CD14-positive monocyte (primary cell): ENCODE measurements at regions not wholly inside any gene's neighbourhood (a gene's known extent, or its start where the extent isn't known, plus 50 kb on each side); places are given as distances from the start of the nearest gene placed in this dataset.

Experiments used
- DNase-seq, 3 donors: peaks; one replicate each; pipeline ENCODE4 v3.0.0-alpha.2; 2011 to 2022
- H2AFZ ChIP-seq: 2 replicates; pipeline ENCODE4 v1.6.0; 2012; ENCODE audit warnings: mild to moderate bottlenecking, low read depth, low read length, inconsistent platforms; ENCODE audit not compliant: insufficient read depth, poor library complexity, severe bottlenecking
- H3K27ac ChIP-seq, 2 donors: 1 replicate in 1 of 2; 2 replicates in 1 of 2; pipeline ENCODE4 v1.5.1; 2012 to 2013; ENCODE audit warnings: low read length in 2 of 2, control low read depth in 1 of 2, inconsistent platforms in 1 of 2, low read depth in 1 of 2, mild to moderate bottlenecking in 1 of 2
- H3K27me3 ChIP-seq, 2 donors: one replicate each; pipeline versions ENCODE4 v1.6.0 to v1.6.1; 2011 to 2013; ENCODE audit warnings: low read length in 2 of 2; ENCODE audit not compliant: control insufficient read depth in 2 of 2, insufficient read depth in 2 of 2
- H3K36me3 ChIP-seq, 2 donors: replicated peaks in 1 of 2; 1 replicate in 1 of 2; 2 replicates in 1 of 2; pipeline versions ENCODE4 v1.5.1 to v1.6.1; 2012 to 2013; ENCODE audit warnings: low read length in 2 of 2, control low read depth in 1 of 2, inconsistent platforms in 1 of 2, mild to moderate bottlenecking in 1 of 2; ENCODE audit not compliant: insufficient read depth in 2 of 2, control insufficient read depth in 1 of 2
- H3K4me1 ChIP-seq, 2 donors: 1 replicate in 1 of 2; 2 replicates in 1 of 2; pipeline versions ENCODE4 v1.5.1 to v1.6.1; 2012 to 2013; ENCODE audit warnings: low read length in 2 of 2, control low read depth in 1 of 2, inconsistent platforms in 1 of 2, mild to moderate bottlenecking in 1 of 2, moderate library complexity in 1 of 2; ENCODE audit not compliant: insufficient read depth in 2 of 2, control insufficient read depth in 1 of 2
- H3K4me2 ChIP-seq: replicated peaks from 2 replicates; pipeline ENCODE3; 2012; ENCODE audit warnings: low read length, moderate library complexity, mild to moderate bottlenecking; ENCODE audit not compliant: poor library complexity, severe bottlenecking; ENCODE audit errors: extremely low read depth
- H3K4me3 ChIP-seq, 3 experiments: fragments of 200-600 bp in 1 of 3; sonication (generic) in 1 of 3; replicated peaks in 1 of 3; 1 replicate in 2 of 3; 2 replicates in 1 of 3; pipeline ENCODE4 v1.5.1; 2011 to 2013; ENCODE audit warnings: low read length in 3 of 3, mild to moderate bottlenecking in 3 of 3, control low read depth in 2 of 3, low read depth in 2 of 3, inconsistent platforms in 1 of 3, moderate library complexity in 1 of 3
- H3K79me2 ChIP-seq: 2 replicates; pipeline ENCODE4 v1.6.0; 2012; ENCODE audit warnings: mild to moderate bottlenecking, control low read depth, inconsistent platforms, low read length, moderate library complexity; ENCODE audit not compliant: insufficient read depth
- H3K9ac ChIP-seq: 2 replicates; pipeline ENCODE4 v1.6.0; 2017; ENCODE audit warnings: low read length, mild to moderate bottlenecking; ENCODE audit not compliant: insufficient read depth, poor library complexity, severe bottlenecking
- H3K9me3 ChIP-seq, 2 donors: replicated peaks in 1 of 2; 1 replicate in 1 of 2; 2 replicates in 1 of 2; pipeline versions ENCODE4 v1.5.1 to v1.6.1; 2012 to 2013; ENCODE audit warnings: low read length in 2 of 2, control low read depth in 1 of 2; ENCODE audit not compliant: control insufficient read depth in 1 of 2, insufficient read depth in 1 of 2
- H4K20me1 ChIP-seq: 2 replicates; pipeline ENCODE4 v1.6.0; 2012; ENCODE audit warnings: mild to moderate bottlenecking, low read length, control low read depth, moderate library complexity; ENCODE audit not compliant: insufficient read depth
- H3K27ac Mint-ChIP-seq, 7 donors: one replicate each; pipeline ENCODE4 v1.8.0; 2020; ENCODE audit warnings: mild to moderate bottlenecking in 7 of 7, mixed read lengths in 7 of 7, moderate library complexity in 6 of 7, inconsistent platforms in 2 of 7
- H3K27me3 Mint-ChIP-seq, 3 donors: one replicate each; pipeline ENCODE4 v1.8.0; 2021 to 2022; ENCODE audit warnings: low read depth in 3 of 3, mild to moderate bottlenecking in 3 of 3, mixed read lengths in 3 of 3, moderate library complexity in 3 of 3, inconsistent platforms in 1 of 3
- H3K36me3 Mint-ChIP-seq, 2 donors: one replicate each; pipeline ENCODE4 v1.8.0; 2020; ENCODE audit warnings: mixed read lengths in 2 of 2, inconsistent platforms in 1 of 2, mild to moderate bottlenecking in 1 of 2
- H3K4me1 Mint-ChIP-seq: one replicate; pipeline ENCODE4 v1.8.0; 2020; ENCODE audit warnings: mild to moderate bottlenecking, mixed read lengths
- H3K4me3 Mint-ChIP-seq, 2 donors: one replicate each; pipeline ENCODE4 v1.8.0; 2020; ENCODE audit warnings: mild to moderate bottlenecking in 2 of 2, mixed read lengths in 2 of 2, moderate library complexity in 1 of 2
- H3K9me3 Mint-ChIP-seq, 7 donors: one replicate each; pipeline ENCODE4 v1.8.0; 2020 to 2022; ENCODE audit warnings: mixed read lengths in 7 of 7, mild to moderate bottlenecking in 6 of 7, moderate library complexity in 6 of 7, inconsistent platforms in 2 of 7
- CTCF ChIP-seq: fragments of 200-600 bp; IDR thresholded peaks from one replicate; pipeline ENCODE4 v1.8.0; 2022; ENCODE audit warnings: antibody characterized with exemption, mild to moderate bottlenecking
- WGBS: methylation state at CpG from one replicate; pipeline ENCODE4 v1.1.5; 2013; ENCODE audit warnings: missing lambda C conversion rate; ENCODE audit not compliant: insufficient coverage; 5-methylcytosine and 5-hydroxymethylcytosine counted together
- intact Hi-C, 2 donors: fragments of 100-400 bp; cut with micrococcal nuclease; formaldehyde crosslinking; loops; one replicate each; pipeline versions ENCODE4 v1.15.0 to v1.15.1; 2023

GRCh38 chr2:12089001-12089400 lies 342.6 kb downstream of the LPIN1 start:
- Histone ChIP-seq H3K4me1 (peaks cover 0 to 3% of the 10 kb centered on the region in 2 donors), H3K27me3 (no peaks in the 10 kb centered on the region), H3K36me3 (no peaks in the 10 kb centered on the region), H4K20me1 (no peaks in the 10 kb centered on the region), H3K4me2 (no peak overlapping the region), H3K9me3 (no peaks in the 10 kb centered on the region), H3K9ac (no peak overlapping the region), H3K27ac (no peak overlapping the region), H2AFZ (no peak overlapping the region), H3K4me3 (no peak overlapping the region), H3K79me2 (no peaks in the 10 kb centered on the region)
- no peak for TF ChIP-seq CTCF
- no peak overlapping the region for H3K27ac Mint-ChIP-seq
- WGBS, result no CpG with 5 or more reads among the region's 1 CpG
- H3K9me3 Mint-ChIP-seq, result no peaks in the 10 kb centered on the region
- DNase-seq, result no peak
- no peaks in the 10 kb centered on the region for H3K36me3 Mint-ChIP-seq
- no peak overlapping the region for H3K4me3 Mint-ChIP-seq
- intact Hi-C loops, result no loop called here
- peaks cover 4% of the 10 kb centered on the region for H3K4me1 Mint-ChIP-seq
- H3K27me3 Mint-ChIP-seq, result peaks cover 0 to 2% (median 0%) of the 10 kb centered on the region in 3 donors

- no peaks in the 10 kb centered on the region for H3K27me3 ChIP-seq
- no peak for DNase-seq
- intact Hi-C loops, result no loop called here
- 95% methylated on average over 6 of the region's 7 CpGs for WGBS
- no peaks in the 10 kb centered on the region for H3K36me3 Mint-ChIP-seq
- H3K27ac ChIP-seq, result no peak overlapping the region
- no peaks in the 10 kb centered on the region for H3K9me3 Mint-ChIP-seq
- peaks cover 0 to 2% (median 0%) of the 10 kb centered on the region in 3 donors for H3K27me3 Mint-ChIP-seq
- H3K4me2 ChIP-seq, result no peak overlapping the region
- H3K4me1 Mint-ChIP-seq, result no peaks in the 10 kb centered on the region
- no peak overlapping the region for H3K4me3 Mint-ChIP-seq
- H3K36me3 ChIP-seq, result no peaks in the 10 kb centered on the region
- H4K20me1 ChIP-seq, result no peaks in the 10 kb centered on the region
- H3K4me1 ChIP-seq, result no peaks in the 10 kb centered on the region
- H3K4me3 ChIP-seq, result no peak overlapping the region
- no peak for TF ChIP-seq CTCF
- no peak overlapping the region for H3K9ac ChIP-seq
- H3K79me2 ChIP-seq, result no peaks in the 10 kb centered on the region
- peak overlapping the region in 1 of 7 donors; percentile 25 for H3K27ac Mint-ChIP-seq
- no peaks in the 10 kb centered on the region for H3K9me3 ChIP-seq
- no peak overlapping the region for H2AFZ ChIP-seq
Measured at GRCh38 chr2:12089496-12089895, 343.1 kb downstream of the LPIN1 start.
